Frontal cortex (tissue), 3 donors: ENCODE measurements at regions not wholly inside any gene's neighbourhood (a gene's known extent, or its start where the extent isn't known, plus 50 kb on each side); places are given as distances from the start of the nearest gene placed in this dataset.
A peak's percentile ranks its signal among the peaks of the same experiment; 100 is the strongest.
"Not testable (repeated sequence)": the region's sequence is repeated elsewhere in the genome, so short reads cannot be mapped to it uniquely, and the experiment has no call there.

Experiments used
- DNase-seq, 2 donors: peaks; one replicate each; pipeline ENCODE4 v3.0.0; 2012; ENCODE audit warnings: low spot score in 2 of 2
- FAIRE-seq: peaks from 2 replicates; lab custom pipeline; 2012; peaks lifted over from hg19 to GRCh38; lab: Jason Lieb, UNC
- donor health status: control.
- donor health status: control.
- donor health status: control.

DNA sequence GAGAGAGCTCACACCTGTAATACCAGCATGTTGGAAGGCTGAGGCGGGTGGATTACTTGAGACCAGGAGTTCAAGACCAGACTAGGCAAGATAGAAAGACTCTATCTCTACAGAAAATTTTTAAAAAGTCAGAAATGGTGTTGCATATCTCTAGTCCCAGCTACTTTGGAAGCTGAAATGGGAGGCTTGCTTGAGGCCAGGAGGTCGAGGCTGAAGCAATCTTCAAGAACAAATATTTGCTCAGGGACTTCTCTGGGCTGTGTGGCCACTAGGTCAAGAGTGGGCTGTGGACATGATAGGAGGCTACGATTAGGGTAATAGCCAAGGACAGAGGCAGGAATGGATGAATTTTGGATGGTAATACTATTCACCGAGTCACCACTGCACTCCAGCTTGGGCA is 135.8 kb upstream of the PEG3 start:
- FAIRE-seq, result no peak
- no peak for DNase-seq

DNA sequence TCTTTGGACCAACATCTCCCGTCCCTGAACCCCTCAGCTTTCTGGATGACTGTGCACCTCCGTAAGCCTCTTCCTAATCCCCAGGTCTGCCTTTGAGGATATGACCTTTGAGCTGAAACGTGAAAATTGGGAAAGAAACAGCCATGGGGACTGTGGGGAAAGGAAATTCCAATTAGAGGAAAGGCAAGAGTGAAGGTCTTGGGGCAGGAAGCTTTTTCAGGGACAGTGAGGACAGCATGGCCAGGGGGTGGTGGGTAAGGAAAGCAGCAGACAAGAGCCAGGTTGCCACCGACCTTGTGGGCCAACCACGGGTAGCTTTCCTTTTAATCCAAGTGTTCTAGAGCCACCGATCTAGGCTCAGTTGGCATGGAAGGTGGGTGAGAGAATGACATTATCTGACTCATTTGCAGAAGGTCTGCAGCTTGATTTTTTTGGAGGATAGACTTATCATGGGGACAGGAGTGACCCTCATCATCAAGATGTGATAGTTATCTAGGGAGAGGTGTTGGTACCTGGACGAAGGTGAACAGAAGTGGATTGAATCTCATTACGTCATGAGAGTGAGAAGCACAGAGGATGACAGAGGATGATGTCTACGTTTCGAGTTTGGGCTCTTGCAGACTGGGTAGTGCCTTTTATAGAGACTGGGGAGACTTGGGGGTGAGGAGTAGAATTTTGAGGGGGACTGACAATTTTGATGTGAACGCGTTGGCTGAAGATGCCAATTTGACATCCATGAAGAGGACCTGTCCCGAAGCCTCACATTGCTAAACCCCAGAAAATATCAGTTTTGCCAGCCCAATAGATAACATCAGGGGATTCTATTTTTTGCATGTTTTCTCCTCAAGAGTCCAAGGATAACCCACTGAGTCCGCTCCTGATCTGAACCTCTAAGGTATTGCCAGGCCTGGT is 136.7 kb upstream of the PEG3 start:
- no peak for FAIRE-seq
- DNase-seq, result no peak

DNA sequence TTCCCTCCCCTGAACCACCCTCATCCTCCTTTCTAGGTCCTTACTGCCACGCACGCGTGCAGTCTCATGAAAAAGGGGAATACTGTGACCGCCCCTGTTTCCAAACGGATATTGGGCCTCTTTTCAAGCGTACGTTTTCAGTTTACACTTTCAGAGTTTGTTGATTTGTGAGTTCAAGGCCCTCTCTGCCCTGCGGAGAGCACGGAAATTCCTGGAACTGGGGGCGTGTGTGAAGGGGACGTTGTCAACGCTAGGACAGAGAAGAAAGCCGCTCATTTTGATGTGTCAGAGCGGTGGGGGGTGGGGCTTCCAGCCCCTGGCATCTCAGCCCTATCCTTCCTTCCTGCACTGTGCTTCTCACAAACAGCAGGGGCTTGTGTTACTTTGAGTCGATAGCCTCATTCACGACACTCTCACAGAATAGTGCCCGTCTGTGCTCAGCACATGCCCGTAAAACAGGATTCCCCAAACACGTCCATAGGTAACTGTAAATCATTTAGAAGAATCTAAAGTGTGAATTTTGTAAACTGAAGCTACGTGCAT is 137.6 kb upstream of the PEG3 start:
- DNase-seq (no peak), FAIRE-seq (no peak)

- not testable (repeated sequence) for FAIRE-seq, DNase-seq
These were observed 139.5 kb upstream of the USP29 start for GRCh38 chr19:56980326-56980725.

DNA sequence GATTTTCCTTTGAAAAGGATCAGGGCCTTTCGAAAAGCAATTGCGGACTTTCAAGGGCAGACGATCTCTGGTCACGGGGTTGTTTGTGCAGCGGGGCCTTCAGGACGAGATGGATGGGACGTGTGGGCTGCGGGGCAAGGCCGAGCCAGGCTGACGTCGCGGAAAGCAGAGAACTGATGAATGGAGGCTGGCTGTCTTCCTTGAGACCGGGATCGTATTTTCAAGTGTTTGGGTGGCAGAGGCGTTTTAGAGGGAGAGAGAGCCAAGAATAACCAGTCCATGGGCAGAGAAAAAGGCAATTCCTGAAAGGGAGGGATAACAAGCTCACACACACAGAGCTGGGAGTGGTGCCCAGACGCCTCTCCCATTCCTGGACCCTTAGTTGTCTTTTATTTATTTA is 138.9 kb upstream of the USP29 start:
- DNase-seq, result no peak
- no peak for FAIRE-seq

DNA sequence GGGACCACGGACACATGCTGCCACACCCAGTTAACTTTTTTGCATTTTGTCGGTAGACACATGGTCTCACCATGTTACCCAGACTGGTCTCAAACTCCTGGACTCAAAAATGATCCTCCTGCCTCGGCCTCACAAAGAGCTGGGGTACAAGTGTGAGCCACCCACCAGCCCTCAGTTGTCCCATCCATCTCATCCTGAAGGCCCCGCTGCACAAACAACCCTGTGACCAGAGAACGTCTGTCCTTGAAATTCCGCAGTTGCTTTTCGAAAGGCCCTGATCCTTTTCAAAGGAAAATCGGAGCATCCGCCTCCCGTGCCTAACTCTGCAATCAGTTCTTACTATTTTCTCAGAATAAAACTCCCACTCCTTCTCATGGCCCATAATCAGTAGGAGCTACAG is 138.3 kb upstream of the USP29 start:
- FAIRE-seq, result not testable (repeated sequence)

DNA sequence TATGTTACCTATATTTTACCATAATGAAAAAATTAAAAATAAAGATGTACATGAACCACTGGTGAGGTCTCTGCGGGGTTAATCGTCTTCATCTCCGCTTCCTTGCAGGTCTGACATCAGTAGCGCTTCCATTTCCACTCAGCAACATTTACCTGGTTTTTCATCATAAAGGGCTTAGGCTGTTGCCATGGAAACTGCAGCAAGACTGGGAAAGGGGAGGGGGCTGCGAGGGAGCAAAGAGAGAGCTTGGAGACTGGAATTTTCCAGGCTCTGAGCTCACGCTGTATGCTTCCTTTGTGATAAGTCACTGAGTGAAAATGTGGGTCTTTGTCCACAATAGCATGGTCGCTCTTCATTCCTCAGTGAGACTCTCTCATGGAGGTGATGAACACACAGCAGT is 136.6 kb upstream of the USP29 start:
- DNase-seq (no peak), FAIRE-seq (no peak)

More for the DNA sequence above, 138.3 kb upstream of the USP29 start:
- not testable (repeated sequence) for DNase-seq

- DNase-seq, result no peak
- FAIRE-seq, result no peak
These were observed 136.0 kb upstream of the USP29 start for GRCh38 chr19:56983804-56984203.

DNA sequence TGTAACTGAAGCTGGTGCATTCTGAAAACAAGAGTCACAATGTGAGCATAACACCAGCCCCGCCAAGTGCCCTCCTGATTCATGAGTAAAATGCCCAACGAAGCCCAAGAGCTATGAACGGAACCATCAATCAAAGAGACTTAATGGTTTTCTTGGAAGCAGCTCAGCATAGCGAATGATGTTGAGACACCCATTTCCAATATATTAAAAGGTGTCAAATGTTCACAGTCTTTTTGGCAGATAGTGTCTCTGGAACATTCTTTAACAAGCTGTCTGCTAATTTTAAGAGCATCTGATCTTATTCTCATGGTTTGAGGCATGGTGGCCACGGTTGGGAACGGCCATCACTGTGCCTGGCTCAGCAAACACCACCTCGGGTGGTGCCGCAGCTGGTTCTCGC is 133.4 kb upstream of the USP29 start:
- FAIRE-seq, result no peak
- DNase-seq, result no peak

DNA sequence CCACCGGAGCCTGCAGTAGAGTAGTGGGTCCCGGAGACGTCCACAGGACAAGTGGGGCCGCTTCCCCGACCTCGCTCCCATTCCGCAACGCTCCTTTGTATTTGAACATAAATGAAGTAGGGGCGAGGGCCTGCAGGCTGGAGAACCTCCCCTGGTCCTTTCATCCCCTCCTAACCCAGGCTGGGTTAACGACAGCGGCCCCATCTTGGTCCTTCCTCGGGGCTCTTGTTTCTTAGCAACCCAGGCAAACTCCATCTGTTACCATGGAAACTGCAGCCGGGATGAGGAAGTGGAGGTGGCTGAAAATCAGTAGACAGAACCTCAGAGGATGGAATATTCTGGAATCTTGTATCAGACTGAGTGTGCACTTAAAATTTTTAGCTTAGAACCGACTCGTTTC is 132.6 kb upstream of the USP29 start:
- FAIRE-seq, result no peak
- peak in 1 of 2 donors; percentile 38 for DNase-seq

DNA sequence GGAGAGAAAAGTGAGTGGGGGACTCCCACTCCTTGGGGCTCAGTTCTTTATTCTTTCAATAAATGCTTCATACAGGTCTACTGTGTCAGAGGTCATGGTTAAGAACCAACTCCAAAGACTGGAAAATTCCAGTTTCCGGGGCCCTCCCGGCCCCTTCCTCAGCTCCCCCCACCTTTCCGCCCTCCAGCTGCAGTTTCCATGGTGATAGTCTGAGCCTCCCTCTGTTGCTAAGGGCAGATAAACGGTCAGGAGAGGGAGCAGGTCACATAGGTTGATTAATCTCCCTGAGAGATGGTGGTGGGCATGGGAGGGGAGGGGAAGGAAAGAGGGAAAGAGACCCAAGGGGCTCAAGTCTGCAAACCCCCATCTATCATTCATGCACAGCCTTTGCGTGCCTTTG is 131.5 kb upstream of the USP29 start:
- DNase-seq, result no peak
- no peak for FAIRE-seq

DNA sequence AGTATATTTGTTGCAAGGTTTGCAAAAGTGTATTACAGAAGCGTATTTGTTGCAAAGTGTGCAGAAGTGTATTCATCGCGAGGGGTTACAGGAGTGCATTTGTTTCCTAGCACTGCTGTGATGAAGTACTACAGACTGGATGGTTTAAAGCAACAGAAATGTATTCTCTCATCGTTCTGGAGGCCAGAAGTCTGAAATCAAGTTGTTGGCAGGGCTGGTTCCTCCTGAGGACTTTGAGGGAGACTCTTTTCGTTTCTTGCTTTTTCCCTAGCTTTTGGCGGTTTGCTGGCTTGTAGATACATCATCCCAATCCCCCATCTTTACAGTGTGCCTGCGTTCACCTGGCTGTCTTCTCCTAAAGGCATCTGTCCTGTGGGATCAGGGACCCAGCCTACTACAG is 127.9 kb upstream of the USP29 start:
- FAIRE-seq (no peak), DNase-seq (no peak)

GRCh38 chr19:56993851-56994250 is 125.9 kb upstream of the USP29 start:
- FAIRE-seq (no peak), DNase-seq (no peak)

DNA sequence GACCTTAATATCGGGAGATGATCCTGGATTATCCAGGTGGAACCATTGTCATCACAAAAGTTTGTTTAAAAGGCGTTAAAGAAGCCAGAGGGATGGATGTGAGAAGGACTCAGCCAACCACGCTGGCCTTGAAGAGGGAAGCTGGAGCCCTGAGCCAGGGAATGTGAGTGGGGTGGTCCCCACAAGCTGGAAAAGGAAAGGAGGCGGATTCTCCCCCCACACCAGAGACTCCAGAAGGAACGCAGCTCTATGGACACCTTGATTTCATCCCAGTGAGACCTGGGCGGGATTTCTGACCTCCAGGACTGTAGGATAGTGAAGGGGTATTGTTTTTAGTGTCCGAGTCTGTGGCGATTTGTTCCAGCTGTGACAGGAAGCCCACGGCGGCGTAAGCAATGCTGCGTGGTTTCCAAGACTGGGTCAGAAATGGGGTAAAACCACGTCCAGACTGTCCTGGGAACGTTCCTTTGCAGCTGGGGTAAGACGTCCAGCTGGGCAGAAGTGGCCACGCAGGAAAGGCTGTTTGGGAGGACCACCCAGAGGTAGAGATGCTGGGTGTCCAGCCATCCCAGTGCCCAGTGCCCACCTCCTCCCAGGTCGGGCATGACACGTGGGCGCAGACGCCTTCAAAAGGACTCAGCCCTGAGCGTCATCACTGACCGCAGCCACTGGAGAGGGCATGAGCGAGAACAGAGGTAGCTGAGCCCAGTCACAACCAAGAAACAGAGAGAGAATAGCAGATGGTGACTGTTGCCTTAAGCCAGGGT is 125.4 kb upstream of the USP29 start:
- DNase-seq, result no peak
- FAIRE-seq, result no peak

GRCh38 chr19:56995303-56995702 is 124.5 kb upstream of the USP29 start:
- FAIRE-seq (no peak), DNase-seq (no peak)

DNA sequence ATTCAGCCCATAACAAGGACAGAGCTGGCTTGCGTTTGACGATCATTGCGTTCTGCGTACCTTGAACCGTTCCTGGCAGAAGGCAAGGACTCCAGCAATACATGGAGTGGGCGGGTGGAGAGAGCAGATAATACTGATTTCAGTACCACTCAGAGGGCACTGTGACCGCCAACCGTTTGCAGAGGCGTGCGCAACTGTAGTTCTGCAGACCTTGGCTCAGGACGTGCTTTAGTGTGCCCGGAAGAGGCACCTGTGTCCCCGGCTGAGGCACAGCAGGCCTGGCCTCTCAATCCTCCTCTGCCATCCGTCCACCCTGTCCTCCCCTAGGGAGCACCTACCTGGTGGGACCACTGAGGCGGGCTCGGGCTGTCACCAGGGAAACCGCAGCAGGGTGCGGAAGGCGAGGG is 117.6 kb upstream of the USP29 start:
- FAIRE-seq (no peak), DNase-seq (no peak)

DNA sequence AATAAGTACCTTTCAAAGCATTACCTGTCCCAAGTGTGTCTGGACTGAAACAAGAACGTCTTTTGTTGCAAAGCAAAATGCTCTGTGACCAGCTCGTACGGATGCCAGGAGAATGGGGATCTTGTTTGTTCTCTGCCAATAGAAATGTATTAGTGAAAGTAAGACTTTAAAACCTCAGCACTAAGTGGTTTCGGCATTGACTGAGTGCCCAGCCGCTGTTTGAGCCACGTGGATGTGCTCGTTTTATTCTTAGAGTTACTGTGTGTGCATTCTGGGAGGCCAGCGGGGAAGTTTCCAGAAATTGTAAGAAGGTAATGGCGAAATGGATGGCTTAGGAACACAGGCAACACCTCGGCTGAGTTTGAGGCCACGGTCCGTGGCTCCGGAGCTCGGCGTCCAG is 117.1 kb upstream of the USP29 start:
- DNase-seq (no peak), FAIRE-seq (no peak)

GRCh38 chr19:57004418-57004817 is 115.4 kb upstream of the USP29 start:
- DNase-seq (no peak), FAIRE-seq (no peak)

GRCh38 chr19:57008432-57008831 is 111.4 kb upstream of the USP29 start:
- no peak for DNase-seq
- no peak for FAIRE-seq

DNA sequence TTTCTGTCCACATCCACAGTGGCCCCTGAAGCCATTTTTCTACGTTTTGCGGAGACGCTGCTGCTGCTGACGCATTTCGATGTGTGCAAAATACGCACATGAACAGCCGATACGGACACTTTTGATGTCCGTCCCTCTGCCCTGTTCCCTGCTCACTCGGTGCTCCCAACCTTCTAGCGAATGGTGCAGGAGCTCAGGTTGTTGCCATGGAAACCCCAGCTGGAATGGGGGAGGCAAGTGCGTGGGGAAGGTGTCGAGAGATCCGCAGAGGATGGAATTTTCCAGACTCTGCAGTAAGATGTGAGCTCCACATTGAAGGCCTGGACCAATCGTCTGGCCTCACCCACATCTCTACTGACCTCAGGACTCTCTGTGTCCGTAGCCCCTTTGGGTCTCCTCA is 109.2 kb upstream of the USP29 start:
- DNase-seq, result no peak
- no peak for FAIRE-seq

DNA sequence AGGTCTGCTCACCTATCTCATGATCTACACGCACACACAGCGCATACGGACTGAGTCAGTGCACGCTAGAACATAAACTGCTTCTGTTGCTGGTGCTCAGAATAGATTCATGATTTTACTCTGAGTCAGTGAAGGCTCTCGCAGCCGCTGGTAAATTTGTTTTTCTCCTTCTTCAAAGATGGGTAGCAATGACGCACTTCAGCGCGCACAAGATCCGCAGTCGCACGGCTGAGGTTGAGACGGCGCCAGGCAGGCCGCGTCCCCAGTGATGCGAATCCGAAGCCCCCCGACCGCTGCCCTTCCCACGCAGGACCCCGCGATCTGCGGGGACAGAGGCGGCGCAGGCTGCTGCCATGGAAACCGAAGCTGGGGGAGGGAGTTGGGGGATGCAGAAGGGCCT is 103.7 kb upstream of the USP29 start:
- FAIRE-seq (no peak), DNase-seq (no peak)
